ENCODE measurements at regions not wholly inside any gene's neighbourhood (a gene's known extent, or its start where the extent isn't known, plus 50 kb on each side); places are given as distances from the start of the nearest gene placed in this dataset.

GRCh38 chr6:114595591-114595990, 252.8 kb upstream of the HS3ST5 start:
- no peak for TF ChIP-seq POLR2A (IDR thresholded peaks at IDR 0.05; ENCODE audit: extremely low read depth, insufficient read length)
- TF ChIP-seq MYC (IDR thresholded peaks at IDR 0.05; ENCODE audit: low read depth, low read length): no peak
- TF ChIP-seq MAX (IDR thresholded peaks at IDR 0.05; ENCODE audit: low read depth, low read length): no peak
- DNase-seq (ENCODE audit: low read depth): no peak
- no peak overlapping the region for H3K4me3 ChIP-seq (ENCODE audit: low read depth, low read length)

GRCh38 chr6:114595186-114595585, 252.4 kb upstream of the HS3ST5 start:
- no peak overlapping the region for H3K4me3 ChIP-seq (ENCODE audit: low read depth, low read length)
- TF ChIP-seq MYC (IDR thresholded peaks at IDR 0.05; ENCODE audit: low read depth, low read length) (no peak), MAX (IDR thresholded peaks at IDR 0.05; ENCODE audit: low read depth, low read length) (no peak), CTCF (IDR thresholded peaks at IDR 0.05; ENCODE audit: low read depth, low read length) (no peak), POLR2A (IDR thresholded peaks at IDR 0.05; ENCODE audit: extremely low read depth, insufficient read length) (no peak)
- no peak for DNase-seq (ENCODE audit: low read depth)

GRCh38 chr6:114592506-114592905, 249.7 kb upstream of the HS3ST5 start:
- DNase-seq (ENCODE audit: low read depth): no peak
- TF ChIP-seq CTCF (IDR thresholded peaks at IDR 0.05; ENCODE audit: low read depth, low read length): no peak
- TF ChIP-seq MYC (IDR thresholded peaks at IDR 0.05; ENCODE audit: low read depth, low read length): no peak
- no peak for TF ChIP-seq MAX (IDR thresholded peaks at IDR 0.05; ENCODE audit: low read depth, low read length)
- H3K4me3 ChIP-seq (ENCODE audit: low read depth, low read length): no peak overlapping the region

GRCh38 chr6:114588726-114589125, 245.9 kb upstream of the HS3ST5 start:
- H3K4me3 ChIP-seq (ENCODE audit: low read depth, low read length): no peak overlapping the region
- no peak for DNase-seq (ENCODE audit: low read depth)
- no peak for TF ChIP-seq POLR2A (IDR thresholded peaks at IDR 0.05; ENCODE audit: extremely low read depth, insufficient read length)
- no peak for TF ChIP-seq MAX (IDR thresholded peaks at IDR 0.05; ENCODE audit: low read depth, low read length)
- TF ChIP-seq MYC (IDR thresholded peaks at IDR 0.05; ENCODE audit: low read depth, low read length): no peak
- no peak for TF ChIP-seq CTCF (IDR thresholded peaks at IDR 0.05; ENCODE audit: low read depth, low read length)

GRCh38 chr6:114586298-114586697, 243.5 kb upstream of the HS3ST5 start:
- TF ChIP-seq CTCF (IDR thresholded peaks at IDR 0.05; ENCODE audit: low read depth, low read length) (no peak), MAX (IDR thresholded peaks at IDR 0.05; ENCODE audit: low read depth, low read length) (no peak), POLR2A (IDR thresholded peaks at IDR 0.05; ENCODE audit: extremely low read depth, insufficient read length) (no peak), MYC (IDR thresholded peaks at IDR 0.05; ENCODE audit: low read depth, low read length) (no peak)
- no peak overlapping the region for H3K4me3 ChIP-seq (ENCODE audit: low read depth, low read length)
- DNase-seq (ENCODE audit: low read depth): no peak

GRCh38 chr6:114581293-114581692, 238.5 kb upstream of the HS3ST5 start:
- no peak overlapping the region for H3K4me3 ChIP-seq (ENCODE audit: low read depth, low read length)
- DNase-seq (ENCODE audit: low read depth): no peak
- no peak for TF ChIP-seq CTCF (IDR thresholded peaks at IDR 0.05; ENCODE audit: low read depth, low read length)
- no peak for TF ChIP-seq MAX (IDR thresholded peaks at IDR 0.05; ENCODE audit: low read depth, low read length)
- TF ChIP-seq MYC (IDR thresholded peaks at IDR 0.05; ENCODE audit: low read depth, low read length): no peak
- TF ChIP-seq POLR2A (IDR thresholded peaks at IDR 0.05; ENCODE audit: extremely low read depth, insufficient read length): no peak

Data from NB4 (cell line).